ENCODE measurements at regions not wholly inside any gene's neighbourhood (a gene's known extent, or its start where the extent isn't known, plus 50 kb on each side); places are given as distances from the start of the nearest gene placed in this dataset.
"Not testable (repeated sequence)": the region's sequence is repeated elsewhere in the genome, so short reads cannot be mapped to it uniquely, and the experiment has no call there.

GRCh38 chr20:12847872-12848271, 160.9 kb upstream of the SPTLC3 start:
- FAIRE-seq: no peak

- FAIRE-seq: peak; percentile 9
Measured at GRCh38 chr20:12849225-12849910, 159.4 kb upstream of the SPTLC3 start.

GRCh38 chr20:12857643-12858042, 151.1 kb upstream of the SPTLC3 start:
- not testable (repeated sequence) for FAIRE-seq

- no peak for FAIRE-seq
Measured at GRCh38 chr20:12860619-12861247, 148.0 kb upstream of the SPTLC3 start.

- FAIRE-seq: no peak
Measured at GRCh38 chr20:12869669-12870068, 139.1 kb upstream of the SPTLC3 start.

- FAIRE-seq: no peak
Measured at GRCh38 chr20:12870588-12870987, 138.2 kb upstream of the SPTLC3 start.

- no peak for FAIRE-seq
Measured at GRCh38 chr20:12874933-12875332, 133.8 kb upstream of the SPTLC3 start.

- FAIRE-seq: no peak
Measured at GRCh38 chr20:12875510-12875909, 133.3 kb upstream of the SPTLC3 start.

GRCh38 chr20:12882832-12883506, 125.8 kb upstream of the SPTLC3 start:
- FAIRE-seq: no peak

GRCh38 chr20:12883507-12883885, 125.3 kb upstream of the SPTLC3 start:
- no peak for FAIRE-seq

GRCh38 chr20:12886618-12887363, 122.0 kb upstream of the SPTLC3 start:
- no peak for FAIRE-seq

GRCh38 chr20:12891643-12892042, 117.1 kb upstream of the SPTLC3 start:
- no peak for FAIRE-seq

- FAIRE-seq: no peak
Measured at GRCh38 chr20:12893019-12893418, 115.8 kb upstream of the SPTLC3 start.

GRCh38 chr20:12893653-12894052, 115.1 kb upstream of the SPTLC3 start:
- FAIRE-seq: no peak

- no peak for FAIRE-seq
Measured at GRCh38 chr20:12894089-12894488, 114.7 kb upstream of the SPTLC3 start.

- no peak for FAIRE-seq
Measured at GRCh38 chr20:12896180-12896579, 112.6 kb upstream of the SPTLC3 start.

- no peak for FAIRE-seq
Measured at GRCh38 chr20:12902992-12903391, 105.8 kb upstream of the SPTLC3 start.

GRCh38 chr20:12906361-12906760, 102.4 kb upstream of the SPTLC3 start:
- FAIRE-seq: no peak

- FAIRE-seq: no peak
Measured at GRCh38 chr20:12911372-12911771, 97.4 kb upstream of the SPTLC3 start.

- no peak for FAIRE-seq
Measured at GRCh38 chr20:12913781-12914443, 94.9 kb upstream of the SPTLC3 start.

GRCh38 chr20:12914804-12915203, 94.0 kb upstream of the SPTLC3 start:
- FAIRE-seq: no peak

GRCh38 chr20:12916699-12917098, 92.1 kb upstream of the SPTLC3 start:
- FAIRE-seq: no peak

- no peak for FAIRE-seq
Measured at GRCh38 chr20:12924126-12924525, 84.6 kb upstream of the SPTLC3 start.

Data from islet of Langerhans (tissue), 1 donor.